A673 (cell line): ENCODE measurements at regions not wholly inside any gene's neighbourhood (a gene's known extent, or its start where the extent isn't known, plus 50 kb on each side); places are given as distances from the start of the nearest gene placed in this dataset.
A peak's percentile ranks its signal among the peaks of the same experiment; 100 is the strongest.

ENCODE experiments used
- BruUV-seq: library from RNA; stranded (reverse); fragments of 400-500 nt; replicated peaks from 2 replicates; lab custom pipeline; 2021; lab: Mats Ljungman, UMichigan
- CTCF ChIA-PET: fragments of 300-600 bp; sonication (Branson Sonifier 250); formaldehyde crosslinking; loops from one replicate; lab custom pipeline; 2022; ENCODE audit warnings: antibody characterized with exemption; lab: Charles Lee
- POLR2A ChIA-PET: fragments of 300-600 bp; sonication (Branson Sonifier 250); formaldehyde crosslinking; loops from one replicate; lab custom pipeline; 2022; ENCODE audit warnings: antibody characterized with exemption; ENCODE audit not compliant: low non-redundant PET; lab: Charles Lee
- DNase-seq: peaks from one replicate; pipeline ENCODE4 v3.0.0-alpha.2; 2015; ENCODE audit warnings: low spot score
- H3K27ac ChIP-seq: fragments of 200-600 bp; sonication (generic); 2 replicates; pipeline ENCODE4 v1.5.1; 2016; ENCODE audit warnings: mixed run types, low read depth, mild to moderate bottlenecking, mixed read lengths, antibody characterized with exemption, low read length; ENCODE audit not compliant: poor library complexity, severe bottlenecking
- H3K27me3 ChIP-seq: fragments of 200-600 bp; sonication (generic); replicated peaks from 2 replicates; pipeline ENCODE4 v1.6.1; 2017; ENCODE audit warnings: mixed run types, low read depth, mild to moderate bottlenecking, mixed read lengths, antibody characterized with exemption, low read length; ENCODE audit not compliant: insufficient read depth, poor library complexity
- H3K36me3 ChIP-seq: fragments of 200-600 bp; sonication (generic); 2 replicates; pipeline ENCODE4 v1.6.1; 2016; ENCODE audit warnings: mixed run types, mild to moderate bottlenecking, mixed read lengths, antibody characterized with exemption, low read length; ENCODE audit not compliant: insufficient read depth, poor library complexity, severe bottlenecking
- H3K4me1 ChIP-seq: fragments of 200-600 bp; sonication (generic); 2 replicates; pipeline ENCODE4 v1.6.1; 2017; ENCODE audit warnings: mixed run types, mild to moderate bottlenecking, mixed read lengths, antibody characterized with exemption, low read length; ENCODE audit not compliant: insufficient read depth, poor library complexity, severe bottlenecking
- H3K4me3 ChIP-seq: fragments of 200-600 bp; sonication (generic); 2 replicates; pipeline ENCODE4 v1.5.1; 2016; ENCODE audit warnings: low read depth, mixed run types, mild to moderate bottlenecking, mixed read lengths, low read length; ENCODE audit not compliant: poor library complexity, severe bottlenecking
- H3K9me3 ChIP-seq: fragments of 200-600 bp; sonication (generic); 2 replicates; pipeline ENCODE4 v1.6.1; 2016; ENCODE audit warnings: mixed run types, low read depth, mild to moderate bottlenecking, mixed read lengths, antibody characterized with exemption, low read length; ENCODE audit not compliant: poor library complexity, severe bottlenecking
- EZH2 ChIP-seq: fragments of 200-600 bp; sonication (generic); IDR thresholded peaks from 2 replicates; pipeline ENCODE4 v1.6.1; 2017; ENCODE audit warnings: borderline replicate concordance, low read depth, mild to moderate bottlenecking, mixed read lengths, antibody characterized with exemption, low read length; ENCODE audit not compliant: poor library complexity, severe bottlenecking
- intact Hi-C: fragments of 100-400 bp; cut with micrococcal nuclease; formaldehyde crosslinking; loops from one replicate; pipeline ENCODE4 v1.10.0; 2022; ENCODE audit not compliant: unreplicated experiment
- TF ChIP-seq, protein P1 (sequence below): fragments of 300-800, 200-600 bp; sonication (generic); conservative IDR thresholded peaks from 2 replicates; pipeline ENCODE4 v1.5.1; 2017; ENCODE audit warnings: low read depth, mild to moderate bottlenecking, antibody characterized with exemption, low read length, moderate library complexity, mixed read lengths

DNA sequence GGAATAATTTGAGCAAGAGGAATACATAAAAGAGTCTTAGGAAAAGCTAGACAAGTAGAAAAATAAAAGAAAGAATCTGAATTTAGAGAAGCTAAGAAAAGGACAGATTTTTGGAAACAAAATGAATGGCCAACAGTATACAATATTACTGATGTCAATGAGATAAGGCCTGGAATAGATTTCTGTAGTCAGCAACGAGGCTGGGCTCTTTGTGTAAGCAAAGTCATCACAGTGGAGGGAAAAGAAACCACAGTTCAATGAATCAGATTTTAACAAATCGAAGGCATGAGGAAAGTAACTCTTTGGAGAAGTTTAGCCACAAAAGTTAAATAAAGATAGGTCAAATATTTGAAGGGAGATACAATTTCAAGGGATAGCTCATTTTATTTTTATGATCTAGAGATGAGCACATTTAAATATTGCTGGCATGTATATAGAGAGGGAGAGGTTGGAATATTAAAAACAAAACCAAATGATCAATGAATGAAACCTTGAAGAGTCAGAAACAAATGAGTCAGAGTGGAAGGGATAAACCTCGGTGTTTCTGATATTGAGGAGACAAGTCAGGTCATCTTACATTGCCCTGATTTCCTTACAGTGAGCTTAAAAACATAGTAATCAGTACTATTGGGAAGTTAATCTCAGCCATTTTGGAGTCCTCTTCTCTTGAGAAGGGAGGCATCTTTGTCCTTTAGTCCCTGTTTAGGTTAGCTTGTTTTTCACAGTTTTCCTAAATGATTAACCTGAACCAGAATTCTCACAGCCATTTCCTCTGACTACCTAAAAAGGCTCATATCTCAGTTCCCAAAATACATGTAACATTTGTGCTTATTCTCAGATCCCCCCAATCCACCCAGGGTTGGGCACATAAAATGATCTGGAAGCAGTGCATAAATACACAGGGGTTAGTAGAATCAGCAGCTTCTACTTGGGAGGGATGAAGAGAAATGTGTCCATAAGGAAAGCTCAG is 620.0 kb upstream of the B3GALT2 start:
- CTCF ChIA-PET = no interaction called here
- POLR2A ChIA-PET = no interaction called here
- Histone ChIP-seq H3K36me3 (no peaks in the 10 kb centered on the region), H3K27ac (no peak overlapping the region), H3K4me1 (no peaks in the 10 kb centered on the region), H3K27me3 (no peaks in the 10 kb centered on the region), H3K4me3 (no peak overlapping the region), H3K9me3 (no peaks in the 10 kb centered on the region)
- intact Hi-C loops = no loop called here
- TF ChIP-seq, protein P1, sequence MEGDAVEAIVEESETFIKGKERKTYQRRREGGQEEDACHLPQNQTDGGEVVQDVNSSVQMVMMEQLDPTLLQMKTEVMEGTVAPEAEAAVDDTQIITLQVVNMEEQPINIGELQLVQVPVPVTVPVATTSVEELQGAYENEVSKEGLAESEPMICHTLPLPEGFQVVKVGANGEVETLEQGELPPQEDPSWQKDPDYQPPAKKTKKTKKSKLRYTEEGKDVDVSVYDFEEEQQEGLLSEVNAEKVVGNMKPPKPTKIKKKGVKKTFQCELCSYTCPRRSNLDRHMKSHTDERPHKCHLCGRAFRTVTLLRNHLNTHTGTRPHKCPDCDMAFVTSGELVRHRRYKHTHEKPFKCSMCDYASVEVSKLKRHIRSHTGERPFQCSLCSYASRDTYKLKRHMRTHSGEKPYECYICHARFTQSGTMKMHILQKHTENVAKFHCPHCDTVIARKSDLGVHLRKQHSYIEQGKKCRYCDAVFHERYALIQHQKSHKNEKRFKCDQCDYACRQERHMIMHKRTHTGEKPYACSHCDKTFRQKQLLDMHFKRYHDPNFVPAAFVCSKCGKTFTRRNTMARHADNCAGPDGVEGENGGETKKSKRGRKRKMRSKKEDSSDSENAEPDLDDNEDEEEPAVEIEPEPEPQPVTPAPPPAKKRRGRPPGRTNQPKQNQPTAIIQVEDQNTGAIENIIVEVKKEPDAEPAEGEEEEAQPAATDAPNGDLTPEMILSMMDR = no peak
- TF ChIP-seq EZH2 = no peak
- no peak for DNase-seq
- BruUV-seq = no TSS peak

DNA sequence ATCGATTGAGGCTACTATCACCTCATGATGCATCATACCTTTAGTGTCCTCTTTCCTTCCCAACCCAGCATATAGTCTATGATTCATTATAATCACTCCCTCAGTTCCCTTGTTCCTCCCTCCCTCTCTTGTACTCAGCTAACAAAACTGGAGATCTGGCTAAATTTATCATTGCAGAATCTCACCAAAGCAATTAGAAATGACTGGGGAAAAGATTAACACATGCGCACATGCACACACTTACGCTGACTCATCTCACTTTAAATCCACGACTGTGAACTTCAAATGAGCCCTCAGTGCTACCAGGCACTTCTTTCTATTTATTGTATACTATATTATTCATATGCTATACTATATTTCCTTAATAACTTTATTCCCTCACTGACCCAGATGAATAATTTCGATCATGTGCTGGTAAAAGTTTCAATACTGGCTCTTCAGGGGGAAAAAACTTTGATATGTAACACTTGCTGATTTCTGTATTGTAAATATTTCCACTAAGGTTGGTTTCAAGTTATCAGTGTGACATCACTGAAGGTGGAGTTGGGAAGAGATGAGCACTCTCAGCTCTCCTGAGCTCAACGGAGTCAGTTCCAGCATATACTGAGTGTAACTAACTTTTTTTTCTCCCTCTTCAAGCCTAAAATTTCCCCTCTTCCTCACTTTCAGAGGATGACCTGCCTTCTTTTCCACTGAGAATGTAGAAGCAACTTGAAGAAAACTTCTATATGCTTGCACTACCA is 613.7 kb upstream of the B3GALT2 start:
- peak; percentile 2 for DNase-seq
- CTCF ChIA-PET = no interaction called here
- no peak overlapping the region for H3K4me3 ChIP-seq
- TF ChIP-seq, protein P1 = no peak
- TF ChIP-seq EZH2 = no peak
- no peaks in the 10 kb centered on the region for H3K9me3 ChIP-seq
- no peak overlapping the region for H3K27ac ChIP-seq
- intact Hi-C loops = no loop called here
- BruUV-seq = no TSS peak
- no peaks in the 10 kb centered on the region for H3K4me1 ChIP-seq
- H3K27me3 ChIP-seq = no peaks in the 10 kb centered on the region
- no peaks in the 10 kb centered on the region for H3K36me3 ChIP-seq
- POLR2A ChIA-PET = no interaction called here

DNA sequence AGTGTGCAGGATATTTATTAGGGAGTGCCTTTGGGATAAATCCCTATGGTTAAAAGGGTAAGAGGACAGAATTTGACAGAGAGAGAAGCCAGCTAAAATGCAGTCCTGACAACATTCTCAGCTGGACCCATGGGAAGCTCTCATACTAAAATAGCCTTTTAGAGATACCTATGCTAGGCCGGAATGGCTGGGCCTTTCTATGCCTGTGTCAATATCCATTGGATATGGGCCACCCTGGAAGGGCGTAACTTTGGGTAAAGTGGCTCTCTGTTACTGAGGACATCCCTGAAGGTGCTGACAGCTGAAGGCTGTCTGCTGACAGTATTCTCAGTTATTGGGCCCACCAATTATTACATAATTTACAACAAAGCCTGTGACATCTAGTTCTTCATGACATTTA is 613.0 kb upstream of the B3GALT2 start:
- DNase-seq = no peak
- CTCF ChIA-PET = no interaction called here
- intact Hi-C loops = no loop called here
- POLR2A ChIA-PET = no interaction called here
- Histone ChIP-seq H3K36me3 (no peaks in the 10 kb centered on the region), H3K4me1 (no peaks in the 10 kb centered on the region), H3K27ac (no peak overlapping the region), H3K27me3 (no peaks in the 10 kb centered on the region), H3K4me3 (no peak overlapping the region), H3K9me3 (no peaks in the 10 kb centered on the region)
- TF ChIP-seq, protein P1 = no peak
- TF ChIP-seq EZH2 = no peak
- no TSS peak for BruUV-seq
